HT1080 (cell line): ENCODE measurements at regions not wholly inside any gene's neighbourhood (a gene's known extent, or its start where the extent isn't known, plus 50 kb on each side); places are given as distances from the start of the nearest gene placed in this dataset.

Experiments used
- DNase-seq: peaks from one replicate; pipeline ENCODE4 v3.0.0-alpha.2; 2015; ENCODE audit warnings: low read depth

DNA sequence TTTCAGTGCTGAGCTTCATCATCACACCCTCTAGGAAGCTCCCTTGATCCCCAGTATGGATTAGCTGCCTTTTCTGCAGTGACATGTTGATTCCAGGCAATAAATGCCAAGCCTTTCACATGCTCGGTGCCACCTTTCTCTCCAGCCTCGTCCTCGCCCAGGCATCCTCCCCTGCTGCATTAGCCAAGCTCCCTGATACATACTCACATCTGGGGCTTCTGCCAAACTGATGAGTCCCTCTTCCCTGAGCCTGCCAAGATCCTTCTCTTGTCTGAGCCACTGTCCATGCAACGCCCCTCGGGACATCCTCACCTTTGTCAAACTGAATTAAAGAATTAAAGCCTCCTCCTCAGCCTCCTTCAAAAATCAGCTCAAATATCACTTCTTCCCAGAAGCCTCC lies 538.5 kb upstream of the CDH11 start:
- no peak for DNase-seq

DNA sequence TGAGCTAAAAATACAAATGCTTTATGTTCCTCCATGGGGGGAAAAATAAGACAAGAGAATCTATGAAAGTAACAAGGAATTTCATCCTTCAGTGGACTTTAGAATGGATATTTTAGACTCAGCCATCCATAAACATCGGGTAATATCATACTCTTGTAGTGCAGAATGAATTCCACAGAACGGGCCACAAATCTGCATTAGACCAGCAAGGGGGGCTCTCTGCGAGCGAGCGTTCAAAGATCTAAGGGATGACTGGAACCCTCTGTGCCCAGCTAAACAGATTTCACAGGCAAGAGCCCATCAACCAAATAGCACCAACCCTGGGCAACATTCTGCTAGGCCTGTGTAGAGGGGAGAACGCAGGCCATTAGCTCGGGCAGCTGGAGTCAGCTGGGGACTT lies 537.9 kb upstream of the CDH11 start:
- no peak for DNase-seq

DNA sequence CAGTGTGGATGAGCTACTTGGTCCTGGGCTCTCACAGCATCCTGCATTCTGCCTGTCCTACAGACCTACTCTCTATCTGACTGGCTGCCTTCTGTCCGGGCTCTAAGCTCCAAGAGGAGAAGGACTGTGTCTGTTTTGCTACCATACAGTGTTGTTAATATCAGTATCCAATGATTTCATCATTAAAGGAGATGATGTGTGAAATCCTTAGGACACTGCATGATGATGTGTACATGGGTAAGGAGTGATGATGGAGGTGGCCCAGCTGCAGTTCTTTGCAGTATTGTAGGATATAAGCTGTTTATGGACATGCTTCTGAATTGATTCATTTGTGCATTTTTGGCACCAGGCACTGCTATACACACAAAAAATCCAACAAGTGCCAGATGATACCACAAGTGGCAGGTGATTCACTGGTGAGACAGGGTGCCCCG lies 536.9 kb upstream of the CDH11 start:
- peak; percentile 72 for DNase-seq

DNA sequence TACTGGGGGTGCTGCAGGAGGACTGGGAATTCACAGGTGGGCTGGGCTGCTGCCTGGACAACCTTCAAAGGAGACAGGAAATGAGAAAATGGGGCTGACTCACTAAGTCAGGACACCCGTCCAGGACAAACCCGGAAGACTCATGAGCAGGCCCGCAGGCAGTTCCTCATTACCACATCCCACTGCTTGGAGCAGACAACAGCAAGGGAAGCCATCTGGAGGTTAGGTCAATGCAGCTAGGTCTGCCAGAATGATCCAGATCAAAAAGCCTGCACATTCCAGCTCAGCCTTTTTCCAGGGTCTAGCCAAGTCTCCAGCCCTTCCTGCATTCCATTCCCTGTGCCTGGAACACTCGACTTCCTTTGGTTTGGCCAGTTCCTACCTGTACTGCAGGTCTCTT lies 536.5 kb upstream of the CDH11 start:
- DNase-seq = peak; percentile 94

DNA sequence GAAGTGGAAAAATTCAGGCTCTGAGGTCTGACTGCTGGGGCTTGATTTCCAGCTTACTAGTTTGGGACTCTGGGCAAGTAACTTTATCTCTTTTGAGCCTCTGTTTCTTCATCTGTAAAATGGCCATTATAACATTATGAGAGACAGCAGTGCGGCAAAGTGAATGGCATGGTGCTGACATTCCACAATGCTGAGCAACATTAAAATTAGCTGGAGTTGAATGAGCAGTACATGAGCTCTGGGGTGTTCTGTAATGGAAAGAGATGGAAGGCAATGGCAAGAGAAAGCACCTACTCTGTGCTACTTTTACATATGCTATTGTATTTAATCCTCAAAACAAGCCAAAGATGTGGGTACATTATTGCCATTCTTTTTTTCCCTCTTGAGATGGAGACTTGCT lies 535.7 kb upstream of the CDH11 start:
- DNase-seq = no peak

DNA sequence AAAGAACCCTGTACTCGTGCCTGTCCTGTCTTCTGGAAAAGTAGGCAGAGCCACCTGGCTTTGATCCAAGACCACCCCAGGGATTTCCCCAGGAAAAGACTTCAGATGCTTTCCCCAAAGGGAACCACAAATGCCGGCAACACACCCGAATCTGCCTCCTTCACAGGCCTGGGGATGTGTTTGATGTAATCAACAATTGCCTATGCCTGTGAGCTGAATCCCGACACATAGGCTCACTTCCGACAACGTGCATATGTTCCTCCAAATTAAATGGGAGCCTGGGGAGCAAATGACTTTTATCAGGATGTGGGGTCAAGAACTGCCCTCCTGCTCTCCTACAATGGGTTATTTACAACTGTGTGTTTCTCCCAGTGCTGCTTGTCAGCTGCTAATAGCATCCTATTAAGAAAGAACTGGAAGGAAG lies 535.2 kb upstream of the CDH11 start:
- no peak for DNase-seq

DNA sequence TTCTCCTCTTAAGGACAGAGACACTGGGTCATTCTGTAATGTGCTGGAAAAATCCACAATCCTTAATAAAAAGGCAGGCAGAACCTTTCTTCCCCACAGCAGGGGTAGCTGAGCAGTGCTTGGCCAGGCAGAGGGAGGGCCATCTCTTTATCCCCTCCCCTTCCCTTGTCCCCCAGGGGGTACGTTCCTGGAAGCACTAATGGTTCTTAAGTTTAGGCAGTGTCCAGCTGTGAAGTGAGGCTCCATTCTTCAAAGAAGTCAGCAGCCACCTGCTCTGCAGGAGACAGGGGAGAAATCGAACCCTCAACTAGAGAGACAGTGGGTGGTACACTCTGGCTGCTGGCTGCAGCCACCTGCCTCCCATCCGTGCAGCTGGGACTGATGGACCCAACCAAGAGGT lies 533.9 kb upstream of the CDH11 start:
- no peak for DNase-seq

DNA sequence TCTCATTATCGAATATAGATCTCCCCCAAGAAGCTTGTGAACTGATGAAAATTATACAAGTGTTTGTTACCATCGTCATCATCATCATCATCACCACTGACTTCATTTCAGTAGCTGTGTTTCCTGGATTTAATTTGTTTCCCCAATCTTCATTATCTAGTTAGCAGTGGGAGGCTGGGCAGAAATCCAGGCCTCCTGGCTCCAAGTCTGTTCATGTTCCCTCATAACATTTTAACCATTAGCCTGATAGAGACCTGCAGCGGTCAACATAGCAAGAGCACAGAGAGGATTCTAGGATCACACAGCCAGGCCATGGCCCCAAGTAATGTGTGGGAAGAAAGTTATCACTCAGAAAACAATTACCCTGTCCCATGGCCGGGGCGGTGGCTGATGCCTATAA lies 526.2 kb upstream of the CDH11 start:
- DNase-seq = no peak

DNA sequence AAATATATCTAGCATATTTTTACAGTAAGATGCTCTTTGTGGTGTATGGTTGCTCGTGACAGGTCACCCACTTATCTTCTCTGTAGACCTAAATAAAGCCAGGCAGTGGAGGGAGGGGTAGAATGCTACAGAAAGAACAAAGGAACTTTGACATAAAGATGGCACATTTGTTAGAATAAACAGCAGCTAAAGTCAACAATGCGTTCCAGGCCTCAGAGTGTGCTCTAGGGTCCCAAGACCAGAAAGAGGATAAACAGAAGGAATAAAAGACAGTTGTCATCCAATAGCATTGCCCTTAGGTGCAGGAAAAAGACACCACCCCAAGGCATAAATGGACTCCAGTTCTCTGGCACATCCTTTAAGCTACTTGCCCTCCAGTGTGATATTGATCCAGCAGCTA lies 523.0 kb upstream of the CDH11 start:
- no peak for DNase-seq

DNA sequence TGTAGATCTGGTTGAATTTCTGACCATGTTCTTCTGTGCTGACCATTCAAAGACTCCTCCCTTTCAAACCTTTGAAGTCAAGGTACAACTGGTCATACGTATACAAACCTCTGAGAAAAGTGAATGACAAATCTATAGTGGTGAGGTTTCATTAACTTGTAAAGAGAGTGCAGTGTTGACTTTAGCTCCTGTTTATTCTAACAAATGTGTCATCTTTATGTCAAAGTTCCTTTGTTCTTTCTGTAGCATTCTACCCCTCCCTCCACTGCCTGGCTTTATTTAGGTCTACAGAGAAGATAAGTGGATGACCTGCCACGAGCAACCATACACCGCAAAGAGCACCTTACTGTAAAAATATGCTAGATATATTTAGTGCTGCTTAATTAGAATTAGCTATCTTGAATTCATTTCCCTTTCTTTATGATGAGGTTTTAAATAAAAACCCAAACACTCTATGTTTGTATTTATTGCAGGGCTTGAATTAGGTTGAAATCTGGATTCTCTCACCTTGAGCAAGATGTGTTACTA lies 520.0 kb upstream of the CDH11 start:
- no peak for DNase-seq

DNA sequence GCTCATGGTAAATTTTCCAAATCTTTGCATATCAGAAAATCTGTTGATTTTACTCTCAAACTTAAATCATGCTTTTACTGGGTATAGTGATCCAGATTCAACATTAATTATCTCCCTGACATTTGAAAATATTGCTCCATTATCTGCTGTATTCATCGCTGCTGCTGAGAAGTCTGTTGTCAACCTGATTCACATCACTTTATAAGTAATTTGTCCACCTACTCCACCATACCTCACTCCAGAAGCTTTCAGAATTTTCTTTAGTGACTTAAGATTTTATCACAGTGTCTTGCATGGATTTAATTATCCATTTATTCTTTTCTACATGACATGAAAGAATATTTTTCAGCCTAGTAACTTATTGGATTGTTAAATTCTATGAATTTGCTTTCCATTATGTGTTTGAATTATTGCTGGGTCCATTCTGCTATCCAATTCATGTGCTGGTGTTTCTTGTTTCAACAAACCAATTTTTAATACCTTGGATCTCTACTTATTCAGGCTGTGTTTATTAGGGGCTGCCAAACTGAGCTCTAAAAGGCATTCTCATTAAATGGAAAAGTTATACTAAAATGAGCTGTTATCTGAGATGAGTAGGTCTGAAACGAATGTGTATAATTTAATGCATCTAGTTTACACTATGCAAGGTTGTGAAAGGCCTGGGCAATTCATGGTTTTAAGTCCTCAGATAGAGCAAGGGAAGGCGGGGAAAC lies 519.3 kb upstream of the CDH11 start:
- no peak for DNase-seq

DNA sequence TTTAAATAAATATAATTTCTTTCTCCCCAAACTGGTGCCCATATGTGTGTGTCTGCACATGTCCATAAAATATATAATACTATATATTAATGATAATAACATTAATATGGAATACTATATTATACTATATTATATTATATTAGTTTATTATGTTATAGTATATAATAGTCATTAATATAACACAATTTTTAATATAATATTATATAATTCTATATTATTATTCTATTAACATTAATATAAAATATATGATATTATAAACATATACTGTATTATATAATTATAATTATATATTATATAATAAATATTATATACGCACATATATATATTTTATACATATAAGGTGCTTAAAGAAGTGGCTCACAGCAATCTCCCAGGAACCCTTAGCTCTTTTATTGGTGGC lies 513.0 kb upstream of the CDH11 start:
- no peak for DNase-seq

DNA sequence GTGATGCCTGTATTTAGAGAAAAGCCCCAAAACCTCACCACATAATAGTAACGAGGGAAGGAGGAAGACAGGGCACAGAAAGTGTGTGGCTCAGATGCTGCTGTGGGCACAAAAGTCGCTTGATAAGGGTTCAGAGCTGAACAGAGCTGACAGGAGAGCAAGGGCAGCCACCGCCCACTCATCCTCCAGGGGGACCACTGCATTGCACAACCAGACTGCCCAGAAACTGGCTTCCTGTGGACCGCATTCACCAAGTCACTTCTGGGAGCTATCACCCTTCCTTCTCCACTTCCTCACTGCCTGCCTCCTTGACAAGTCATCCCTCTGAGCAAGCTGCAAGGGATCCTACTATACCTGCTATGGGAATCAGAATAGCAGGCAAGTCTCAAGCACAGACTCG lies 512.4 kb upstream of the CDH11 start:
- peak; percentile 6 for DNase-seq

DNA sequence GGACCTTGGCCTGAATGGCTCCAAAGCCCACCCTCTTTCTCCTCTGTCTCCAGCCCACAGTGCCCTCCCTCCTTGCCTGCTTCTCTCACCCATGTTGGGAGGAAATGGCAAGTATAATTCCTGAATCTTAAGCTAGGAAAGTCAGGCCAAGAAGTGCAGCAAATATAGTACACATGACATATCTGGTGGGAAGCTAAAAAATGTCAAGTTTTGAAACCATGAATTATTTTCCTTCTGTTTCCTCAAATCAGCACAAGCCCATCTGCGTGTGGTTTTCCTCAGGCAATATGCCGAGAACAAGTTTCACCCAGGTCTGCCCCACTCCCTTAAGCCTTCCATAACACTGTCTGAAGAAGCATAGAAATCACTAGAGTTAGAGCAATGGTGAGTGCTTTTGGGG lies 502.8 kb upstream of the CDH11 start:
- no peak for DNase-seq

DNA sequence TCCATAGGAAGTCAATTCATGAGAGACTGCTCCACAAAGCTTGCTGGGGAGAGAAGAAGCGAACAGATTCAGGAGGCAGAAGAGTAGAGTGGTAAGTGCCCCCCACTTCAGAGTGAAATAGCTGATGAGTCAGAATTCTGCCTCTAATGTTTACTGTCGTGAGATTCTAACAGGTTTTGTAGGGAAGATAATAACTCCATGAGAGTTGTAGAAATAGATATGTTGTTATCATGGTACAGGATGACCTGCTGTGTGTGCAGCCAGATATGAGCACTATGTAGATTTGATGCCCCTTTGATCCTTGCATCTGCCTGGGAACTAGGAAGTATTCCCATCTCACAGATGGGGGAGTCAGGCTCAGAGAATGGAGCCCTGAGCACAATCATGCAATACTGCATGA lies 502.4 kb upstream of the CDH11 start:
- DNase-seq = no peak

DNA sequence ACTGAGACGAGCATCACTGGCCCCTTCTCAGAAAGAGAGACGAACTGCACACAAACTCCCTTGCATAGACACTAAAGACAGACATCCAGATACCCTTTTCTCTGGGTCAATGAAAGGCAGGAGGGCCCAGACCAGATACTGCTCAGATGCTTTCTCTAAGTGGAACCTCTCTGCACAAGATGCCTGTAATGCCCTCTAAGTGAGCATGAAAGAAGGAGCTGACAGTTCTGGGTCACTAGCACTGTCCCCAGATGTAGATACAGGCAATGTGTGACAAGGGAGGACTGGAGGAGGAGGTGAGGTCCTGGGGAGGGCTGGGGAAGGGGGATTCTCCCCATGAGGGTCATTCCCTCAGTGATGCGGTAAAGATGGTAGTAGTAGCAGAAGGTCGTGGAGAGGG lies 501.0 kb upstream of the CDH11 start:
- DNase-seq = no peak

DNA sequence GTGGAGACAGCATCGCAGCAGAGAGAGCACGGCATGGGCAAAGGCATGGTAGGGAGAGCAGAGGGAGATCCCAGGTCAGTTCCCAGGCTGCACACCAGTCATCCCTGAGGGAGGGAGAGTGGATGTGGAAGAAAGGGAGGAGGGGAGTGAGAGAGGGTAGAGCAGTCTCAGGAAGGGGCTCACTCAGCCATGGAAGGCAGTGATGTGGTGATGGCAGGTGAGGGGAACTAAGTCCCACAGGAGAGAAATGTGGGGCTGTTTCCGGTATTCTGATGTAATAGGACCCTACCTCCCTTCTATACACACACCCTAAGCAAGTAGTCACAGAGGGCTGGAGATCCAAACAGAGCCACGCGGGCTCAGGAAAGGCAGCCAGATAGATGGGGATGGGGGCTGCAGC lies 500.3 kb upstream of the CDH11 start:
- no peak for DNase-seq

DNA sequence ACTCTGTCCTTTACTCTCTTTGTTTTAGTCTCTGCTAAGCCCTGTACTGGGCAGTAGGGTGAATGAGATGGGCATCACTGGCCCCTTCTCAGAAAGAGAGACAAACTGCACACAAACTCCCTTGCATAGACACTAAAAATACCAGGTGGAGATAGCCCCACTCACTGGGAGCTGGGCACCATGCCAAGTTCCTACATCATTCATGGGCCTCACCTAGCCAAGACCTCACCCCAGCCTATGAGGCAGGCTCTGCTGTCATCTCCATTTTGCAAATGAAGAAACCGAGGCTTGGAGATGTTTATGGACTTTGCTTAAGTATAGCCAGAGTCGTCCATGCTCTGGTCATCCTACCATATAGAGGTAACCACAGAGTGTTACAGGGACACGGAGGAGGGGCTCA lies 499.8 kb upstream of the CDH11 start:
- DNase-seq = no peak

DNA sequence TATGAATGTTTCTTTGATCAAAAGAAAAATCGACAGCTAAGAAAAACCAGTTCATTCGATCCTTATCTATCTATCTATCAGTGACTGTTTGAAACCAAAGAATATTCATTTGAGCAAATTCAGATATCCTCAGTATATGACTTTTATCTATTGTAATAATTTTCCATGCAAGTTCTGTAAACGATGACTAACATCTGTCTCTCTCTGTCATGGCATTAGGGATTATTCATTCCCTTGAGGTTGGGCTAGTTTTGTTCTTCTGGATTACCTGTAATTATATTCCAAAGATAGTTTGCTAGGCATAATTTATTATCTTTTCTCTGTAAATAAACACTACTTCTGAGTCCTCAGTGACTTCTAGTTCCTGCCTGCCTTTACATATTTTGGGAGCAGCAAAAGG lies 497.7 kb upstream of the CDH11 start:
- no peak for DNase-seq

DNA sequence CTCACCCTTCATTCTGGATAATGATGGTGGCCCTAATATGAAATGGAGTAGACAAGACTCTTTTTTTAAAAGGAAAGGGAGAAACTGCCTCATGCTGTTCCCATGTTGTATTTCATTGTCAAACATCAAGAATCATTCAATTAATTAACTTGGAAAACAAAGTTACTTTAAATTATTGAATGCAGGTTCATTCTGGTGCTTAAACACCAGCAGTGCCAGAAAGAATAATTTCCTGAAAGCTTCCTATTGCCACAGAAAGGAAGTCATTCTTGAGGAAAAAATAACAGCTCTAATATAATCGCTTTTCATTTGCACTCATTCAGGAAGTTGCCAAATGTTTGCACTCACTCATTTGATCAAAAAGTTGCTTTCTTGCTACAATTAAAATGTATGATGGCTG lies 497.1 kb upstream of the CDH11 start:
- no peak for DNase-seq

DNA sequence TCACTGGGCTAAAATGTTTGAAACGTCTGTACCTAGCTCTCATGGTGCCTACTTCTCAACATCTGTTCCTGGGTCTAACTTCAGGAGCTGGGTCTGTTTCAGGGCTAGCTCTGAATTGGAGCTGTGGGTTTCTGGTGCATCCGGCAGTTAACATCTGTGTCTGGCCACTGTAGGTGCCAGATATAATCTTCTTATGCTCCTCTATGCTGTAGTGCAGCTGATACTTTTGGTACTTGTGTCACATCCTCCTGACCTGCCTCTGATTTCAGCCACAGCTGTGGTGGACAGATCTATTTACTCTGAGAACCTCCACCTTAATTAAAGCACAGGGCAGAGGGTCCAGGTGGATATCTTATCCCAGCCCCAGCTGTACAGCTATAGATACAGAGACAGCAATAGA lies 496.5 kb upstream of the CDH11 start:
- no peak for DNase-seq

DNA sequence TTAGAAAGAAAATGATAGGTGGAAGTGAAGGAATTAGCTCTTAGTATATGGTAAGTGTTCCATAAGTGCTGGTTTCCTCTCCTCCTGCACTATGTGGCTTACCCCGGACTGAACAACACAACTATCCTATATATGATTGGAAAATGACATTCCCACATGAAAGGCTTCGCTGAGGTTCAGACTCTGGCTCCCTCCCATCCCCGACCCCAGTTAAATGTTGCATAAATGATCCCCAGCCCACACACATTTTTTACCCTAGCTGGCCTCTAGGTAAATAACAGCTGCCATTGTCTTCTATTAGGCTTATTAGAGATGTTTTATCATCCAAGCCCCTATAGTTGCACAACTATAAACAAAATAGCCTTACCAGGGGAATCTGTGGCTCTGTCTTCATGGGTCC lies 495.6 kb upstream of the CDH11 start:
- DNase-seq = no peak

DNA sequence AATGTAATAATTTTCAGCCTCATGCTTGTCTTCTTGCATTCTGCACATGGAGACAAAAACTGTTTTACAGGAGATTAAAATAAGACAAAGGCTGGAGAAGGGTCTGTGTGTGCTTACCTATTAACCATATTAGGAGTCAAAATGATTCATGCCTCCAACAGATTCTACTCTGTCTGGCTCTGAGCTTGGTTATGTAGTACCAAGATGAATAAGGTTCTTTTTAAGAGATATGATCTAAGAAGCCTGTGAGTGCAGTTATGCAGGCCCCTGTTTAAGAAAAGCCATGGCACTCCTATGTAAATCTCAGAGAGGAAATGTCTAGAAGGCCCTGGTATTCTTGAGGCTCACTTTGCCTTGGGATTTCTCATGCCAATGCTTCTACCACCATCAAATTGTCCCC lies 486.6 kb upstream of the CDH11 start:
- no peak for DNase-seq

DNA sequence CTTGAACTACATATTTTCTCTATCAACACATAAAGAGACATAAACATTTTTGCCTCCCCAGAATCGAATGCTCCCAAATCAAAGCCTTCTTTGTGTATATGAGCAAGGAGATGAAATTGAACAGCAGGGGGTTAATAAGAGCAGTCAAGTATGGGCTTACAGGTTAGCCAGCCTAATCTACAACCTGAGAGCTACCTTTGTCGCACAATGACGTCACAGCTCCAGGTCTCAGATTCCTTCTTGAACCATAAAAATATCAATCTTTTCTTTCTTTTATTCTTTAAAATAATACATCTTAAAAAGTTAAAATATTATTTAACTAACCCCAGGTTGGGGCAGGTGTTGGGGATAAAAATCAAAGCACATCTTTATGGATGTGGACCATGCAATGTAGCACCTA lies 482.9 kb upstream of the CDH11 start:
- no peak for DNase-seq
